GM19043 (cell line): ENCODE measurements at regions not wholly inside any gene's neighbourhood (a gene's known extent, or its start where the extent isn't known, plus 50 kb on each side); places are given as distances from the start of the nearest gene placed in this dataset.

ENCODE experiments used
- ATAC-seq: cut with Tn5 transposase; IDR thresholded peaks from one replicate; pipeline ENCODE4 v1.9.1; 2021; ENCODE audit warnings: low read depth; ENCODE audit not compliant: unreplicated experiment

- no peak for ATAC-seq
Observed at GRCh38 chr1:117798550-117798949, 130.9 kb downstream of the GDAP2 start.

- ATAC-seq = no peak
Observed at GRCh38 chr1:117802531-117803257, 126.7 kb downstream of the GDAP2 start.

GRCh38 chr1:117803318-117803717 lies 126.1 kb downstream of the GDAP2 start:
- no peak for ATAC-seq

GRCh38 chr1:117809764-117810163 lies 119.7 kb downstream of the GDAP2 start:
- ATAC-seq = no peak

GRCh38 chr1:117810553-117810952 lies 118.9 kb downstream of the GDAP2 start:
- no peak for ATAC-seq

- no peak for ATAC-seq
Observed at GRCh38 chr1:117812869-117813511, 116.4 kb downstream of the GDAP2 start.
